ENCODE measurements at regions not wholly inside any gene's neighbourhood (a gene's known extent, or its start where the extent isn't known, plus 50 kb on each side); places are given as distances from the start of the nearest gene placed in this dataset.

- Histone ChIP-seq H3K36me3 (no peaks in the 10 kb centered on the region), H3K27ac (no peak overlapping the region), H3K27me3 (no peaks in the 10 kb centered on the region), H3K4me3 (no peak overlapping the region), H3K9me3 (ENCODE audit: low read depth) (no peaks in the 10 kb centered on the region), H3K4me1 (ENCODE audit: low read depth) (no peaks in the 10 kb centered on the region)
- no peak for TF ChIP-seq CTCF (IDR thresholded peaks at IDR 0.05; ENCODE audit: low read depth, low read length)
- no peak for DNase-seq (ENCODE audit: low read depth in 1 of 2, low spot score in 1 of 2)
Measured at GRCh38 chr16:49931266-49931665, 75.4 kb upstream of the ZNF423 start.

- TF ChIP-seq CTCF (IDR thresholded peaks at IDR 0.05; ENCODE audit: low read depth, low read length) = no peak
- Histone ChIP-seq H3K36me3 (no peaks in the 10 kb centered on the region), H3K4me3 (no peak overlapping the region), H3K27ac (no peak overlapping the region), H3K4me1 (ENCODE audit: low read depth) (no peaks in the 10 kb centered on the region), H3K9me3 (ENCODE audit: low read depth) (no peaks in the 10 kb centered on the region), H3K27me3 (no peaks in the 10 kb centered on the region)
- DNase-seq (ENCODE audit: low read depth in 1 of 2, low spot score in 1 of 2) = no peak
Measured at GRCh38 chr16:49931916-49932315, 76.0 kb upstream of the ZNF423 start.

- no peaks in the 10 kb centered on the region for H3K27me3 ChIP-seq
- no peak for TF ChIP-seq CTCF (IDR thresholded peaks at IDR 0.05; ENCODE audit: low read depth, low read length)
- H3K4me1 ChIP-seq (ENCODE audit: low read depth) = no peaks in the 10 kb centered on the region
- H3K4me3 ChIP-seq = no peak overlapping the region
- no peak for DNase-seq (ENCODE audit: low read depth in 1 of 2, low spot score in 1 of 2)
- no peak overlapping the region for H3K27ac ChIP-seq
- H3K36me3 ChIP-seq = no peaks in the 10 kb centered on the region
- H3K9me3 ChIP-seq (ENCODE audit: low read depth) = no peaks in the 10 kb centered on the region
Measured at GRCh38 chr16:49932434-49932833, 76.5 kb upstream of the ZNF423 start.

GRCh38 chr16:49932946-49933345 is 77.0 kb upstream of the ZNF423 start:
- no peak for TF ChIP-seq CTCF (IDR thresholded peaks at IDR 0.05; ENCODE audit: low read depth, low read length)
- Histone ChIP-seq H3K4me3 (no peak overlapping the region), H3K36me3 (no peaks in the 10 kb centered on the region), H3K4me1 (ENCODE audit: low read depth) (no peaks in the 10 kb centered on the region), H3K27me3 (no peaks in the 10 kb centered on the region), H3K9me3 (ENCODE audit: low read depth) (no peaks in the 10 kb centered on the region), H3K27ac (no peak overlapping the region)
- DNase-seq (ENCODE audit: low read depth in 1 of 2, low spot score in 1 of 2) = peak in 1 of 2 donors; percentile 69

- no peak overlapping the region for H3K27ac ChIP-seq
- H3K36me3 ChIP-seq = no peaks in the 10 kb centered on the region
- no peak for TF ChIP-seq CTCF (IDR thresholded peaks at IDR 0.05; ENCODE audit: low read depth, low read length)
- no peak for DNase-seq (ENCODE audit: low read depth in 1 of 2, low spot score in 1 of 2)
- no peak overlapping the region for H3K4me3 ChIP-seq
- H3K9me3 ChIP-seq (ENCODE audit: low read depth) = no peaks in the 10 kb centered on the region
- H3K4me1 ChIP-seq (ENCODE audit: low read depth) = no peaks in the 10 kb centered on the region
- H3K27me3 ChIP-seq = no peaks in the 10 kb centered on the region
Measured at GRCh38 chr16:49936791-49937190, 80.9 kb upstream of the ZNF423 start.

- H3K9me3 ChIP-seq (ENCODE audit: low read depth) = no peaks in the 10 kb centered on the region
- no peaks in the 10 kb centered on the region for H3K36me3 ChIP-seq
- no peak overlapping the region for H3K27ac ChIP-seq
- no peak overlapping the region for H3K4me3 ChIP-seq
- no peak for DNase-seq (ENCODE audit: low read depth in 1 of 2, low spot score in 1 of 2)
- TF ChIP-seq CTCF (IDR thresholded peaks at IDR 0.05; ENCODE audit: low read depth, low read length) = no peak
- no peaks in the 10 kb centered on the region for H3K27me3 ChIP-seq
- H3K4me1 ChIP-seq (ENCODE audit: low read depth) = no peaks in the 10 kb centered on the region
Measured at GRCh38 chr16:49937886-49938285, 82.0 kb upstream of the ZNF423 start.

Measured in cardiac muscle cell (in vitro differentiated cells and primary cell).